ENCODE measurements at regions not wholly inside any gene's neighbourhood (a gene's known extent, or its start where the extent isn't known, plus 50 kb on each side); places are given as distances from the start of the nearest gene placed in this dataset.

DNA sequence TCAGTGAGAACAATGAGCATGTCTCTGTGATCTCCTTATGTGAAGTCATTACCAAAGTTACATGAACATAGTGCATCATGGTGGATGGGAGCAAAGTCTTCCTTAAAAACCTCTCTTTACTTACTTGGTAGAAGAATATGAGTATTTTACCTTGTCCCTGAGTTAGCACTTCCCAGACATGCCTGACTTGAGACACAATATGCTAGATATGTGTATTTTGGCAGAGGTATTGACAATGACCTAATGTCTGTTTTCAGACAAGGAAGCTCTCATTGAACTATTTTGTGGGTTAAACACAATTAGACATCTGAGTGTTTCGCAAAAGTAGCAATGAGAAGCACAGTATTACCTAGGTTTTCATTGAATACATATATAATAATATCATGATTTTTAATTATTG, 99.1 kb upstream of the MC4R start:
- no peak overlapping the region for H3K4me3 ChIP-seq (ENCODE audit: low read depth, low read length)
- TF ChIP-seq, protein P1, sequence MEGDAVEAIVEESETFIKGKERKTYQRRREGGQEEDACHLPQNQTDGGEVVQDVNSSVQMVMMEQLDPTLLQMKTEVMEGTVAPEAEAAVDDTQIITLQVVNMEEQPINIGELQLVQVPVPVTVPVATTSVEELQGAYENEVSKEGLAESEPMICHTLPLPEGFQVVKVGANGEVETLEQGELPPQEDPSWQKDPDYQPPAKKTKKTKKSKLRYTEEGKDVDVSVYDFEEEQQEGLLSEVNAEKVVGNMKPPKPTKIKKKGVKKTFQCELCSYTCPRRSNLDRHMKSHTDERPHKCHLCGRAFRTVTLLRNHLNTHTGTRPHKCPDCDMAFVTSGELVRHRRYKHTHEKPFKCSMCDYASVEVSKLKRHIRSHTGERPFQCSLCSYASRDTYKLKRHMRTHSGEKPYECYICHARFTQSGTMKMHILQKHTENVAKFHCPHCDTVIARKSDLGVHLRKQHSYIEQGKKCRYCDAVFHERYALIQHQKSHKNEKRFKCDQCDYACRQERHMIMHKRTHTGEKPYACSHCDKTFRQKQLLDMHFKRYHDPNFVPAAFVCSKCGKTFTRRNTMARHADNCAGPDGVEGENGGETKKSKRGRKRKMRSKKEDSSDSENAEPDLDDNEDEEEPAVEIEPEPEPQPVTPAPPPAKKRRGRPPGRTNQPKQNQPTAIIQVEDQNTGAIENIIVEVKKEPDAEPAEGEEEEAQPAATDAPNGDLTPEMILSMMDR (IDR thresholded peaks at IDR 0.05; ENCODE audit: insufficient read depth, low read depth, low read length, missing control alignments), result no peak
- no peak for DNase-seq (ENCODE audit: low read depth)

DNA sequence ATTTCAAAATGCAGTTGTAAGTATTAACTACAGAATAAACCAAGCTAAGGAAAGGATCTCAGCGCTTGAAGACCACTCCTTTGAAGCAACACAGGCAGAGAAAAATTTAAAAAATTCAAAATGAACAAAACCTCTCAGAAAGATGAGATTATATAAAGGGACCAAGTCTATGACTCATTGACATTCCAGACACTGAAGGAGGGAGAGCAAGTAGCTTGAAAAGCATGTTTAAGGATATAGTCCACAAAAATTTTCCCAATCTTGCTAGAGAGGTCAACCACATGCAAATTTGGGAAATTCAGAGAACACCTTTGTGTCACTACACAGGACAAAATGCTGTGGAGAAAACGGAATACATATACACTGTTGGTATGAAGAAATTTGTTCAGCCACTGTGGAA, 112.6 kb upstream of the MC4R start:
- DNase-seq (ENCODE audit: low read depth), result no peak
- no peak overlapping the region for H3K4me3 ChIP-seq (ENCODE audit: low read depth, low read length)
- TF ChIP-seq, protein P1 (IDR thresholded peaks at IDR 0.05; ENCODE audit: insufficient read depth, low read depth, low read length, missing control alignments), result no peak

DNA sequence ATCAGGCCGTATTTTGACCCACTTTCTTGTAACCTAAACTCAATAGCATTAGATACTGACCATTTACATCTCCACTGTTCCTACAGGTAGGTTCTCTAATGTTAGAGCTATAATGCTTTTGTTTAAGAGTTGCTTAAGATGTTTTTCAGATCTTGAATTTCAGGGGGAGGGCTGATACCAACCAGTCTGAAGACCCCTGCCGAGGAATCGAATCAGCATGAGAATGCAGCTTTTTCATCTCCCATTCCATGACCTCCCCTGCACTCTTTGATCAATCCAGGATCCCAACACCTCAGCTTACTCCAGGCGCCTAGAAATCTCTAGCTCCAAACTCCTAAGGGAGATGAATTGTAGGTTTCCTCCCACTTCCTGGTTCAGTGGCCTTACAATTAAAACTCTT, 120.5 kb upstream of the MC4R start:
- no peak overlapping the region for H3K4me3 ChIP-seq (ENCODE audit: low read depth, low read length)
- DNase-seq (ENCODE audit: low read depth), result no peak
- TF ChIP-seq, protein P1 (IDR thresholded peaks at IDR 0.05; ENCODE audit: insufficient read depth, low read depth, low read length, missing control alignments), result no peak

DNA sequence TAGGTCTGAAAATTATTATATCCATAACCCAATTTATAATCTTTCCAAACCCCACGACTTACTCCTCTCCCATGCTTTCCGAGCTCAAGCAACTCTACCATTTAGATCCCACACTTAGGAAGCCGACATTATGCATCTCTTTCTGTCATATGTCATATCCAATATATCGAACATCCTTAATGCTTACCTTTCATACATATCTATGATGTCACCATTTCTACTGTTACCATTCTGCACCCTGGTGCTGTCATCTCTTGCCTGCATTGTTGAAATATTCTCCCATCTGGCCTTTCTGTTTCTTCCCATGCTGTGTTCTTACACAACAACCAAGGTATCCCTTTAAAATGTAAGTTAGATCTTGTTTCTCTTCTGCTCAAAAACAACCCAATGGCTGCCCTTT, 127.1 kb upstream of the MC4R start:
- H3K4me3 ChIP-seq (ENCODE audit: low read depth, low read length), result no peak overlapping the region
- TF ChIP-seq, protein P1 (IDR thresholded peaks at IDR 0.05; ENCODE audit: insufficient read depth, low read depth, low read length, missing control alignments), result no peak
- no peak for DNase-seq (ENCODE audit: low read depth)

DNA sequence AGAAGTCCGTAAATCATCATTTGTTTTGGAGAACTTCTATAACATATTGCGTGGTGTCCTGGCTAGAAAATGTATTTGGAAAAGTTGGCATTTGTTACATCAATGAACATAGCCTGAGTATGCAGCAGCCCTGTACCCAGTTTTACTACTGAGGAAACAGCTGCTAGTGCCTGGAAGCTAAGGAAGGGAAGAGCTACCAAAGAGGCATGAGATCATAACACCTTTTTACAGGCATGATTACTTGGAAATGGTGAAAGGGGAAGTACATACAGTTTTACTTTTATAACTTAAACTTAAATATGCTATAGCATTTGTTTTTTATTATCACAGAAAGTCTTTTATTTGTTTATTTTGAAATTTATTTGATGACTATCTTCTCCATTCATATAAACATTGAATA, 128.4 kb upstream of the MC4R start:
- H3K4me3 ChIP-seq (ENCODE audit: low read depth, low read length), result no peak overlapping the region
- no peak for DNase-seq (ENCODE audit: low read depth)
- TF ChIP-seq, protein P1 (IDR thresholded peaks at IDR 0.05; ENCODE audit: insufficient read depth, low read depth, low read length, missing control alignments), result no peak

DNA sequence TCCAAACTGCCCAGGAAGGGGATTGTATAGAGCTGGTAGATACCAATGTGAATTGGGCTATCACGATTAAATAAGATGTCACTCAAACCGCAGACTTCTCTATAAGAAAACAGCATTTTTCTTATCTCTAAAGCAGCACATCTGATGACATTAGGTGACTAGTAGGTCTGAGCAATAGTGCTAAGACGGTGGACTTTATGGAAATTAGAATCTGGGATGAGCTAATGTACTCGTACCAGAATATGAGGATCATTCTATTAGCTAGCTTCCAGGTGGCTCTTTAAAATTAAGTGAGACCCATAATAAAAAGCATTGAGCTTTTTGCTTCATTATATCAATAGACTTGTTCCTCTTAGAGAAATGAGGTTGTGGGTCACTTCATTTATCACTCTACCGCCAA, 130.0 kb upstream of the MC4R start:
- TF ChIP-seq, protein P1 (IDR thresholded peaks at IDR 0.05; ENCODE audit: insufficient read depth, low read depth, low read length, missing control alignments), result no peak
- no peak for DNase-seq (ENCODE audit: low read depth)
- no peak overlapping the region for H3K4me3 ChIP-seq (ENCODE audit: low read depth, low read length)

DNA sequence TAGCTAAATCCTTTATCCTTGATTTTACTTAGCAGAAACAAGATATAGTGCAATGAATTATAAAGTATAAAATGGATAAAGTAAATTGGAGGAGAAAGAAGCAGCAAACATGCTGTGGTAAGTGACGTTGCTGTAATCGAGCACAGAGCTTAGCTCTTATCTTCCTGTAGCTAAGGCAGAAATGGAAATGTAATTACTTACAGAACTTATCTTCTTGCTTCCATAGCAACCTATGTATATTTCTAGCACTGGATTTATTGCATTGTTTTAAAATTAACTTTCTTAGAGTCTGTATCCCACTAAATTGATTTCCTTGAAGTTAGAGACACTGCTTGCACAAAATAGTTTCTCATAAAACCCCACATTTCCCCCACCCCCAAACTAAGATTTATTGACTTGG, 130.6 kb upstream of the MC4R start:
- no peak overlapping the region for H3K4me3 ChIP-seq (ENCODE audit: low read depth, low read length)
- TF ChIP-seq, protein P1 (IDR thresholded peaks at IDR 0.05; ENCODE audit: insufficient read depth, low read depth, low read length, missing control alignments), result no peak
- DNase-seq (ENCODE audit: low read depth), result no peak
